ENCODE measurements at regions not wholly inside any gene's neighbourhood (a gene's known extent, or its start where the extent isn't known, plus 50 kb on each side); places are given as distances from the start of the nearest gene placed in this dataset.

DNA sequence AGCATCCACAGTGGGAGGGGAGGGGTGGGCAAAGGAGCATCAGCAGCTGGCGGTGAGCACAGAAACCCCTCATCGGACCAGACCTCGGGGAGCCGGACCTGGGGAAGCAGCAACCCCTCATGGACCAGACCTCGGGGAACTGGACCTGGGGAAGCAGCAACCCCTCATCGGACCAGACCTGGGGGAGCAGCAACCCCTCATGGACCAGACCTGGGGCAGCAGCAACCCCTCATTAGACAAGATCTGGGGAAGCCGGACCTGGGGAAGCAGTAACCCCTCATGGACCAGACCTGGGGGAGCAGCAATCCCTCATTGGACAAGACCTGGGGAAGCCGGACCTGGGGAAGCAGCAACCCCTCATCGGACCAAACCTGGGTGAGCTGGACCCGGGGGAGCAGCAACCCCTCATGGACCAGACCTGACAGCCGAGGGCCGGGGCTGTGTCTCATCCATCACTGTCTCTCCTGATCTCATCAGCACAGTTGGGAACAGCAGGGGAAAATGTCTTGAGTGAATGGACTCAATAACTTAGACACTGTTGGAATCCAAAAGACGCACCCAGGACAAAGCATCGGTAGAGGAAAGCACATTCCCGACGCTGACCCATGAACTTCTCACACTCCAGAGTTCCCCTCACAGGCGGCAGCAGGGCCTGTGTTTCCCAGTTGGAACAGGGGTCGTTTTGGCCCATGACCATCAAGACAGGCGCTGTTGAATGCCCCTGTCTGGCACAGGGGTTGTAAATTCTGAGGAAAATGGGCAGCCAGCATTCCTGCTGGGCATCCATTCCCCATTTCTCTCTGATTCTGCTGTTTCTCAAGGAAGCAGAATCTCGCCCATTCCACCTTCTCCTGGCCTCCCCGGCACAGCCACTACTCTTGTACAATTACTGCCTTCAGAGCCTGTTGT, 1494.6 kb downstream of the TBC1D22A start:
- TF ChIP-seq, protein P1, sequence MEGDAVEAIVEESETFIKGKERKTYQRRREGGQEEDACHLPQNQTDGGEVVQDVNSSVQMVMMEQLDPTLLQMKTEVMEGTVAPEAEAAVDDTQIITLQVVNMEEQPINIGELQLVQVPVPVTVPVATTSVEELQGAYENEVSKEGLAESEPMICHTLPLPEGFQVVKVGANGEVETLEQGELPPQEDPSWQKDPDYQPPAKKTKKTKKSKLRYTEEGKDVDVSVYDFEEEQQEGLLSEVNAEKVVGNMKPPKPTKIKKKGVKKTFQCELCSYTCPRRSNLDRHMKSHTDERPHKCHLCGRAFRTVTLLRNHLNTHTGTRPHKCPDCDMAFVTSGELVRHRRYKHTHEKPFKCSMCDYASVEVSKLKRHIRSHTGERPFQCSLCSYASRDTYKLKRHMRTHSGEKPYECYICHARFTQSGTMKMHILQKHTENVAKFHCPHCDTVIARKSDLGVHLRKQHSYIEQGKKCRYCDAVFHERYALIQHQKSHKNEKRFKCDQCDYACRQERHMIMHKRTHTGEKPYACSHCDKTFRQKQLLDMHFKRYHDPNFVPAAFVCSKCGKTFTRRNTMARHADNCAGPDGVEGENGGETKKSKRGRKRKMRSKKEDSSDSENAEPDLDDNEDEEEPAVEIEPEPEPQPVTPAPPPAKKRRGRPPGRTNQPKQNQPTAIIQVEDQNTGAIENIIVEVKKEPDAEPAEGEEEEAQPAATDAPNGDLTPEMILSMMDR (IDR thresholded peaks at IDR 0.05 in 2 of 3, conservative IDR thresholded peaks at IDR 0.05 in 1 of 3; ENCODE audit: borderline replicate concordance in 1 of 3, insufficient read depth in 1 of 3, low read depth in 2 of 3, low read length in 2 of 3): no peak
- TF ChIP-seq, protein P2, sequence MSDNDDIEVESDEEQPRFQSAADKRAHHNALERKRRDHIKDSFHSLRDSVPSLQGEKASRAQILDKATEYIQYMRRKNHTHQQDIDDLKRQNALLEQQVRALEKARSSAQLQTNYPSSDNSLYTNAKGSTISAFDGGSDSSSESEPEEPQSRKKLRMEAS (IDR thresholded peaks at IDR 0.05): no peak
- TF ChIP-seq POLR2AphosphoS5 (IDR thresholded peaks at IDR 0.05; ENCODE audit: low read depth, low read length): no peak
